Pulmonary artery endothelial cell (primary cell): ENCODE measurements at regions not wholly inside any gene's neighbourhood (a gene's known extent, or its start where the extent isn't known, plus 50 kb on each side); places are given as distances from the start of the nearest gene placed in this dataset.

Experiments used
- DNase-seq: peaks from one replicate; pipeline ENCODE4 v3.0.0-alpha.2; 2011; ENCODE audit warnings: low read depth, low spot score

- DNase-seq = peak; percentile 67
Observed at GRCh38 chr3:194738254-194739093, 52.8 kb downstream of the FAM43A start.

- peak; percentile 48 for DNase-seq
Observed at GRCh38 chr3:194739498-194740284, 54.0 kb downstream of the FAM43A start.

- peak; percentile 93 for DNase-seq
Observed at GRCh38 chr3:194740859-194741491, 55.3 kb downstream of the FAM43A start.

- DNase-seq = no peak
Observed at GRCh38 chr3:194741916-194742315, 56.2 kb downstream of the FAM43A start.

- DNase-seq = no peak
Observed at GRCh38 chr3:194744826-194745225, 59.1 kb downstream of the FAM43A start.

GRCh38 chr3:194745422-194746184, 59.9 kb downstream of the FAM43A start:
- no peak for DNase-seq

- DNase-seq = no peak
Observed at GRCh38 chr3:194748225-194748624, 62.5 kb downstream of the FAM43A start.

GRCh38 chr3:194749631-194750490, 64.2 kb downstream of the FAM43A start:
- peak; percentile 8 for DNase-seq

GRCh38 chr3:194750491-194750828, 64.8 kb downstream of the FAM43A start:
- DNase-seq = no peak

GRCh38 chr3:194755671-194756459, 70.2 kb downstream of the FAM43A start:
- DNase-seq = no peak

GRCh38 chr3:194756460-194756779, 70.7 kb downstream of the FAM43A start:
- no peak for DNase-seq

GRCh38 chr3:194756791-194757325, 71.2 kb downstream of the FAM43A start:
- no peak for DNase-seq

GRCh38 chr3:194757647-194758061, 72.0 kb downstream of the FAM43A start:
- no peak for DNase-seq

- no peak for DNase-seq
Observed at GRCh38 chr3:194758716-194759115, 73.0 kb downstream of the FAM43A start.

GRCh38 chr3:194760494-194761137, 74.9 kb downstream of the FAM43A start:
- no peak for DNase-seq

- DNase-seq = no peak
Observed at GRCh38 chr3:194761384-194761783, 75.7 kb downstream of the FAM43A start.

- DNase-seq = no peak
Observed at GRCh38 chr3:194766845-194767244, 81.2 kb downstream of the FAM43A start.

GRCh38 chr3:194767446-194768207, 81.9 kb downstream of the FAM43A start:
- DNase-seq = no peak
